ENCODE measurements at regions not wholly inside any gene's neighbourhood (a gene's known extent, or its start where the extent isn't known, plus 50 kb on each side); places are given as distances from the start of the nearest gene placed in this dataset.

- no peak for TF ChIP-seq CTCF (IDR thresholded peaks at IDR 0.05; ENCODE audit: low read length)
- TF ChIP-seq EZH2 (IDR thresholded peaks at IDR 0.05; ENCODE audit: borderline replicate concordance, low read length), result no peak
Observed at GRCh38 chr2:16114836-16115235, 174.5 kb downstream of the MYCN start.
